HCT116 (cell line): ENCODE measurements at regions not wholly inside any gene's neighbourhood (a gene's known extent, or its start where the extent isn't known, plus 50 kb on each side); places are given as distances from the start of the nearest gene placed in this dataset.

ENCODE experiments used
- ATF3 ChIP-seq: IDR thresholded peaks from 2 replicates; pipeline ENCODE4 v1.6.1; 2012
- CEBPB ChIP-seq: IDR thresholded peaks from 2 replicates; pipeline ENCODE4 v1.6.1; 2012; ENCODE audit warnings: low read depth
- CTCF ChIP-seq, 3 experiments: fragments of 200-600 bp in 1 of 3; sonication (generic) in 1 of 3; IDR thresholded peaks in 2 of 3; conservative IDR thresholded peaks in 1 of 3; 2 replicates each; pipeline ENCODE4 v1.5.1; 2012 to 2017; ENCODE audit warnings: low read depth in 2 of 3, low read length in 2 of 3, antibody characterized with exemption in 1 of 3, borderline replicate concordance in 1 of 3, control low read depth in 1 of 3, mild to moderate bottlenecking in 1 of 3, mixed read lengths in 1 of 3, mixed run types in 1 of 3, moderate library complexity in 1 of 3; ENCODE audit not compliant: insufficient read depth in 1 of 3
- EGR1 ChIP-seq: IDR thresholded peaks from 2 replicates; pipeline ENCODE4 v1.6.1; 2012; ENCODE audit warnings: low read depth
- EZH2 ChIP-seq: fragments of 200-600 bp; sonication (generic); IDR thresholded peaks from 2 replicates; pipeline ENCODE4 v1.6.1; 2017; ENCODE audit warnings: antibody characterized with exemption, mixed run types
- FOSL1 ChIP-seq: IDR thresholded peaks from 2 replicates; pipeline ENCODE4 v1.6.1; 2012; ENCODE audit warnings: low read depth
- JUND ChIP-seq: IDR thresholded peaks from 2 replicates; pipeline ENCODE4 v1.6.1; 2012
- POLR2AphosphoS5 ChIP-seq: IDR thresholded peaks from 2 replicates; pipeline ENCODE4 v1.6.1; 2011; ENCODE audit warnings: mild to moderate bottlenecking, low read depth, low read length, moderate library complexity
- RAD21 ChIP-seq: IDR thresholded peaks from 2 replicates; pipeline ENCODE4 v1.6.1; 2012; ENCODE audit warnings: low read depth, mild to moderate bottlenecking
- REST ChIP-seq: IDR thresholded peaks from 2 replicates; pipeline ENCODE4 v1.6.1; 2012; ENCODE audit warnings: low read depth
- SIN3A ChIP-seq: IDR thresholded peaks from 2 replicates; pipeline ENCODE4 v1.6.1; 2012; ENCODE audit warnings: low read depth
- SRF ChIP-seq: IDR thresholded peaks from 2 replicates; pipeline ENCODE4 v1.6.1; 2012; ENCODE audit warnings: low read depth
- YY1 ChIP-seq: IDR thresholded peaks from 2 replicates; pipeline ENCODE4 v1.6.1; 2011; ENCODE audit warnings: low read length, low read depth, moderate library complexity, mild to moderate bottlenecking; ENCODE audit not compliant: insufficient replicate concordance; ENCODE audit errors: extremely low read depth

GRCh38 chr11:93935826-93936225 is 85.3 kb upstream of the HEPHL1 start (continued):
- TF ChIP-seq CTCF (IDR thresholded peaks at IDR 0.05 in 2 of 3, conservative IDR thresholded peaks at IDR 0.05 in 1 of 3; ENCODE audit: borderline replicate concordance in 1 of 3, insufficient read depth in 1 of 3, low read depth in 2 of 3, low read length in 2 of 3), result no peak
- no peak for TF ChIP-seq EGR1
- TF ChIP-seq JUND, result no peak
- no peak for TF ChIP-seq REST
- no peak for TF ChIP-seq EZH2
- no peak for TF ChIP-seq SIN3A
- TF ChIP-seq POLR2AphosphoS5, result no peak
- no peak for TF ChIP-seq RAD21
- TF ChIP-seq CEBPB, result no peak
- no peak for TF ChIP-seq SRF
- TF ChIP-seq ATF3, result no peak
- no peak for TF ChIP-seq YY1
- no peak for TF ChIP-seq FOSL1
- TF ChIP-seq, all 23 proteins: peak for 0
